PC-3 (cell line): ENCODE measurements at regions not wholly inside any gene's neighbourhood (a gene's known extent, or its start where the extent isn't known, plus 50 kb on each side); places are given as distances from the start of the nearest gene placed in this dataset.
"Not testable (repeated sequence)": the region's sequence is repeated elsewhere in the genome, so short reads cannot be mapped to it uniquely, and the experiment has no call there.

Experiments used
- ATAC-seq: fragments of 200-7000 bp; cut with Tn5 transposase; 2 replicates; pipeline ENCODE4 v1.9.1; 2020; ENCODE audit warnings: mild to moderate bottlenecking, moderate library complexity
- BruUV-seq: library from RNA; stranded (reverse); fragments of 400-500 nt; replicated peaks from 2 replicates; lab custom pipeline; 2021; lab: Mats Ljungman, UMichigan
- CTCF ChIA-PET: fragments of 300-600 bp; sonication (Branson Sonifier 250); formaldehyde crosslinking; loops from one replicate; lab custom pipeline; 2022; ENCODE audit warnings: antibody characterized with exemption; lab: Charles Lee
- POLR2A ChIA-PET: fragments of 300-600 bp; sonication (Branson Sonifier 250); formaldehyde crosslinking; loops from one replicate; lab custom pipeline; 2022; ENCODE audit warnings: antibody characterized with exemption; ENCODE audit not compliant: unreplicated experiment; lab: Charles Lee
- DNase-seq: peaks from one replicate; pipeline ENCODE4 v3.0.0-alpha.2; 2015
- H2AFZ ChIP-seq: fragments of 300-600 bp; sonication (generic); 2 replicates; pipeline ENCODE4 v1.6.0; 2016; ENCODE audit warnings: antibody characterized with exemption, low read length
- H3F3A ChIP-seq: fragments of 300-600 bp; sonication (generic); one replicate; pipeline ENCODE4 v1.6.0; 2017; ENCODE audit warnings: antibody characterized with exemption, low read length, control low read depth, mild to moderate bottlenecking; ENCODE audit not compliant: unreplicated experiment
- H3K27ac ChIP-seq: fragments of 300-600 bp; sonication (generic); 2 replicates; pipeline ENCODE4 v1.5.1; 2016; ENCODE audit warnings: mild to moderate bottlenecking, low read length
- H3K27me3 ChIP-seq: fragments of 300-600 bp; sonication (generic); 2 replicates; pipeline ENCODE4 v1.6.1; 2016; ENCODE audit warnings: low read length, mixed read lengths
- H3K36me3 ChIP-seq: fragments of 300-600 bp; sonication (generic); 2 replicates; pipeline ENCODE4 v1.6.1; 2016; ENCODE audit warnings: low read depth, mixed run types, low read length, mixed read lengths
- H3K4me1 ChIP-seq: fragments of 300-600 bp; sonication (generic); 2 replicates; pipeline ENCODE4 v1.5.1; 2016; ENCODE audit warnings: low read length; ENCODE audit not compliant: insufficient read depth
- H3K4me2 ChIP-seq: fragments of 300-600 bp; sonication (generic); 2 replicates; pipeline ENCODE4 v1.6.0; 2016; ENCODE audit warnings: low read length
- H3K4me3 ChIP-seq: fragments of 300-600 bp; sonication (generic); 2 replicates; pipeline ENCODE4 v1.5.1; 2016; ENCODE audit warnings: mild to moderate bottlenecking, low read length, mixed read lengths
- H3K79me2 ChIP-seq: fragments of 300-600 bp; sonication (generic); 2 replicates; pipeline ENCODE4 v1.6.1; 2017; ENCODE audit warnings: low read length, mixed read lengths
- H3K9ac ChIP-seq: fragments of 300-600 bp; sonication (generic); 2 replicates; pipeline ENCODE4 v1.6.0; 2016; ENCODE audit warnings: mild to moderate bottlenecking, low read length
- H3K9me2 ChIP-seq: fragments of 300-600 bp; sonication (generic); replicated peaks from 2 replicates; pipeline ENCODE4 v1.6.1; 2016; ENCODE audit warnings: mixed run types, low read length, mixed read lengths
- H3K9me3 ChIP-seq: fragments of 300-600 bp; sonication (generic); 2 replicates; pipeline ENCODE4 v1.6.1; 2016; ENCODE audit warnings: low read length, mixed read lengths
- H4K20me1 ChIP-seq: fragments of 300-600 bp; sonication (generic); 2 replicates; pipeline ENCODE4 v1.6.1; 2016; ENCODE audit warnings: low read length, mixed read lengths
- CTCF ChIP-seq: fragments of 300-600 bp; sonication (generic); conservative IDR thresholded peaks from 2 replicates; pipeline ENCODE4 v1.5.1; 2017; ENCODE audit warnings: antibody characterized with exemption, low read depth, mild to moderate bottlenecking, low read length
- EZH2 ChIP-seq: fragments of 300-600 bp; sonication (generic); IDR thresholded peaks from one replicate; pipeline ENCODE4 v1.6.1; 2017; ENCODE audit warnings: antibody characterized with exemption, mild to moderate bottlenecking, low read length; ENCODE audit not compliant: unreplicated experiment
- EZH2phosphoT487 ChIP-seq: fragments of 300-600 bp; sonication (generic); IDR thresholded peaks from 2 replicates; pipeline ENCODE4 v1.6.1; 2018; ENCODE audit warnings: mild to moderate bottlenecking, antibody characterized with exemption, low read length, borderline replicate concordance
- intact Hi-C: fragments of 100-400 bp; cut with micrococcal nuclease; formaldehyde crosslinking; loops from 2 replicates; pipeline ENCODE4 v1.9.0; 2023

GRCh38 chr3:197459571-197459970 is 96.2 kb downstream of the BDH1 start:
- ATAC-seq, H3K27ac ChIP-seq, H3K4me2 ChIP-seq, H3F3A ChIP-seq, H3K9ac ChIP-seq, BruUV-seq, H3K4me1 ChIP-seq, H3K9me3 ChIP-seq, H3K79me2 ChIP-seq, H3K9me2 ChIP-seq, H2AFZ ChIP-seq, H4K20me1 ChIP-seq, intact Hi-C loops, H3K4me3 ChIP-seq, H3K36me3 ChIP-seq, CTCF ChIA-PET, DNase-seq, H3K27me3 ChIP-seq, POLR2A ChIA-PET: not testable (repeated sequence)

GRCh38 chr3:197458906-197459470 is 96.8 kb downstream of the BDH1 start:
- intact Hi-C loops, result no loop called here
- TF ChIP-seq EZH2phosphoT487 (no peak), EZH2 (no peak), CTCF (no peak)
- CTCF ChIA-PET, result no interaction called here
- Histone ChIP-seq H2AFZ (no peak overlapping the region), H3K4me3 (no peak overlapping the region), H3K36me3 (no peaks in the 10 kb centered on the region), H3K9me2 (no peaks in the 10 kb centered on the region), H3K4me1 (no peaks in the 10 kb centered on the region; the same call in 1 of the 2 replicates), H4K20me1 (no peaks in the 10 kb centered on the region), H3F3A (no peaks in the 10 kb centered on the region), H3K79me2 (no peaks in the 10 kb centered on the region), H3K27me3 (no peaks in the 10 kb centered on the region), H3K9me3 (no peaks in the 10 kb centered on the region), H3K9ac (no peak overlapping the region), H3K4me2 (no peak overlapping the region), H3K27ac (no peak overlapping the region)
- BruUV-seq, result no TSS peak
- POLR2A ChIA-PET, result interaction anchor here (0.5 kb wide), 1 partner anchor 149 kb away, joined by 3 read pairs; no protein-coding TSS in a partner anchor
- ATAC-seq (no peak), DNase-seq (no peak)

- TF ChIP-seq EZH2 (no peak), CTCF (peak; percentile 35; the same call in 1 of the 2 replicates)
- ChIA-PET CTCF (no interaction called here), POLR2A (no interaction called here)
- H3K4me3 ChIP-seq, result no peak overlapping the region
- H3F3A ChIP-seq, result no peaks in the 10 kb centered on the region
- H3K36me3 ChIP-seq, result no peaks in the 10 kb centered on the region
- no peaks in the 10 kb centered on the region for H3K27me3 ChIP-seq
- H3K9ac ChIP-seq, result no peak overlapping the region
- H3K27ac ChIP-seq, result no peak overlapping the region
- DNase-seq (no peak), ATAC-seq (peak; percentile 53)
- no peak overlapping the region for H3K4me2 ChIP-seq
- H3K4me1 ChIP-seq, result no peaks in the 10 kb centered on the region
- no peak overlapping the region for H2AFZ ChIP-seq
- H4K20me1 ChIP-seq, result no peaks in the 10 kb centered on the region
- H3K79me2 ChIP-seq, result no peaks in the 10 kb centered on the region
- no peaks in the 10 kb centered on the region for H3K9me3 ChIP-seq
- no peaks in the 10 kb centered on the region for H3K9me2 ChIP-seq
- intact Hi-C loops, result no loop called here
- BruUV-seq, result no TSS peak
Observed at GRCh38 chr3:197458179-197458707, 97.5 kb downstream of the BDH1 start.
